ENCODE measurements at regions not wholly inside any gene's neighbourhood (a gene's known extent, or its start where the extent isn't known, plus 50 kb on each side); places are given as distances from the start of the nearest gene placed in this dataset.

GRCh38 chr2:120642646-120643045 is 93.0 kb upstream of the GLI2 start:
- TF ChIP-seq FOXJ3 (CRISPR knock-in tag; IDR thresholded peaks at IDR 0.05; ENCODE audit: borderline replicate concordance) = no peak
- no peak for TF ChIP-seq CTCF (CRISPR knock-in tag; IDR thresholded peaks at IDR 0.05)
- TF ChIP-seq ZFP90 (CRISPR knock-in tag; IDR thresholded peaks at IDR 0.05; ENCODE audit: borderline replicate concordance) = no peak
- no peak for TF ChIP-seq JDP2 (CRISPR knock-in tag; IDR thresholded peaks at IDR 0.05; ENCODE audit: borderline replicate concordance)
- no peak for TF ChIP-seq GMEB2 (CRISPR knock-in tag; IDR thresholded peaks at IDR 0.05; ENCODE audit: low read depth)
- no peak for TF ChIP-seq ZNF597 (CRISPR knock-in tag; IDR thresholded peaks at IDR 0.05)
- no peak for TF ChIP-seq YEATS2 (CRISPR knock-in tag; IDR thresholded peaks at IDR 0.05; ENCODE audit: borderline replicate concordance)
